ENCODE measurements at regions not wholly inside any gene's neighbourhood (a gene's known extent, or its start where the extent isn't known, plus 50 kb on each side); places are given as distances from the start of the nearest gene placed in this dataset.
"Not testable (repeated sequence)": the region's sequence is repeated elsewhere in the genome, so short reads cannot be mapped to it uniquely, and the experiment has no call there.

DNA sequence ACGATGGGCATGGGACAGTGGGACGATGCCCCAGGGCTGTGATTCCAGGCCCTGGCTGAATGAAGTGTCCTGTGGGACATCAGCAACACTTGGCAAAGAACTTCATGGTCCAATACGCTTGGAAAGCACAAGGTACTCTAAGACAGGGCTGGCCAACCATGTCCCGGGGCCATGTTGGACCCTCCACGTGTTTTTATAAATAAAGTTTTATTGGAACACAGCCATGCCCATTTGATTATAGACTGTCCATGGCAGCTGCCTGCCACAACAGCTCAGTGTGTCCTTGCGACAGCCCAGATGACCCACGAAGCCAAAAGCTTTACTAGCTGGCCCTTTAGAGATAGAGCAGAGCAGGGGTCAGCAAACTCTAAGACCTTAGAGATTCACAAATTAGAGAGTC is 282.1 kb downstream of the C16orf95 start:
- H3K27me3 Mint-ChIP-seq (ENCODE audit: low read depth, poor library complexity) = peaks cover 5% of the 10 kb centered on the region
- peaks cover 56% of the 10 kb centered on the region for H3K4me1 Mint-ChIP-seq
- peaks cover 13% of the 10 kb centered on the region for H3K9me3 Mint-ChIP-seq
- DNase-seq = no peak
- H3K4me3 Mint-ChIP-seq = no peak overlapping the region
- TF ChIP-seq CTCF (IDR thresholded peaks at IDR 0.05) = no peak
- H3K27ac Mint-ChIP-seq = peak overlapping the region; percentile 19
- H3K36me3 Mint-ChIP-seq (ENCODE audit: low read depth) = no peaks in the 10 kb centered on the region

- Mint-ChIP-seq H3K27me3 (ENCODE audit: low read depth, poor library complexity) (peaks cover 11% of the 10 kb centered on the region), H3K4me1 (peaks cover 56% of the 10 kb centered on the region), H3K9me3 (peaks cover 4% of the 10 kb centered on the region), H3K4me3 (no peak overlapping the region), H3K36me3 (ENCODE audit: low read depth) (no peaks in the 10 kb centered on the region), H3K27ac (no peak overlapping the region)
- DNase-seq = no peak
- no peak for TF ChIP-seq CTCF (IDR thresholded peaks at IDR 0.05)
These were observed 280.2 kb downstream of the C16orf95 start for GRCh38 chr16:87037012-87037411.

DNA sequence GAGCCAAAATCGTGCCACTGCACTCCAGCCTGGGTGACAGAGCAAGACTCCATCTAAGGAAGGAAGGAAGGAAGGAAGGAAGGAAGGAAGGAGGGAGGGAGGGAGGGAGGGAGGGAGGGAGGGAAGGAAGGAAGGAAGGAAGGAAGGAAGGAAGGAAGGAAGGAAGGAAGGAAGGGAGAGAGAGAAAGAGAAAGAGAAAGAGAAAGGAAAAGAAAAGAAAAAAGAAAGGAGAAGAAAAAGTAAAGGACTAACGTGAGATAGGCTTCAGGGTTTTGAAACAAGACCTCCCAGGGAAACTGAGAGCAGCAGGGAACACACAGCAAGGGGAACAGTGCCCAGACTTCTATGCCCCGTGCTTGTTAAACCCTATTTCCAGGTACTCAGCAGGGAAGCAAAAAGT is 278.7 kb downstream of the C16orf95 start:
- peaks cover 56% of the 10 kb centered on the region for H3K4me1 Mint-ChIP-seq
- DNase-seq; H3K27ac Mint-ChIP-seq; H3K9me3 Mint-ChIP-seq; H3K36me3 Mint-ChIP-seq (ENCODE audit: low read depth); H3K27me3 Mint-ChIP-seq (ENCODE audit: low read depth, poor library complexity); H3K4me3 Mint-ChIP-seq: not testable (repeated sequence)

DNA sequence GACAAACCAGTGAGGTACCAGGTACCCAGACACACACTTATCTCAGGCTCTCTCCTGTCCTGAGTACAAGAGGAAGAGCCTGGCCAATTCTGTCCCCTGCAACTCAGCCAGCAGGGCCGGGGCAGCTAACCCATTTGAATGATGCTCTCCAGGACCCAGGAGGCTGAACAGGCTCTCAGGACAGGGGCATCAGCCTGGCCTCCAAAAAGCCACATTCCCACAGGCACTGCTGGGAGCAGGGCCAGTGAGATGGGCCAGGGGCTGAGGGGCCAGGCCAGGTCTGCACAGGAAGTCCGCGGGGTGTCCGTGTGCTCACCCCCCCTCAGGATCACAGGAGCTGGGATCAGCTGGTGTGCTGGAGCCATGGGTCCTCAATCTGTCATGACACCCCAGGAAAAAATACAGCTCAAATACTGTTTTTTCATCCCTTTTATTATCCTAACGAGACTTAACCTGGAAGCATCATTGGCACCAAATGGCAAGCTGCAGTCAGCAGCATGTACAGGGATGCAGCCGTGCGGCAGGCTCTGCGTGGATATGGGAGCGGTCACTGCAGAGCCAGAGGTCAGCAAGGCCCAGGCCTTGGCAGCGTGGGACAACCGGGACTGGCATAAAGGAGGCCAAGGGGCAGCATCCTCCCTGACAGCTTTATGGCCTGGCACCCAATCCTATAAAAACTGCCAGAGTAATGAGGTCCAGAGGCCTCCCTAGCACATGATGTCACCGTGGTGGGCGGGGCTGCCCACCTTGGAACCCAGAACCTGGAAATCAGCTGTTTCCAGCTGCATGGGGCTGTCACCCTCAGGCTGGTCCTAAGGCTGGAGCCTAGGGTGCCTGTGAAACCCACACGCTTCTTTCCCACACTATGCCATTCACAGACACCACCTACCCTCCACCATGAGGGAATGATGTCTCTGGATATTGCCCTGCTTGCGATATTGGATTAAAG is 276.7 kb downstream of the C16orf95 start:
- peaks cover 11% of the 10 kb centered on the region for H3K27me3 Mint-ChIP-seq (ENCODE audit: low read depth, poor library complexity)
- no peaks in the 10 kb centered on the region for H3K36me3 Mint-ChIP-seq (ENCODE audit: low read depth)
- TF ChIP-seq CTCF (IDR thresholded peaks at IDR 0.05) = no peak
- no peak overlapping the region for H3K4me3 Mint-ChIP-seq
- peaks cover 58% of the 10 kb centered on the region for H3K4me1 Mint-ChIP-seq
- no peak overlapping the region for H3K27ac Mint-ChIP-seq
- DNase-seq = no peak
- H3K9me3 Mint-ChIP-seq = no peaks in the 10 kb centered on the region

DNA sequence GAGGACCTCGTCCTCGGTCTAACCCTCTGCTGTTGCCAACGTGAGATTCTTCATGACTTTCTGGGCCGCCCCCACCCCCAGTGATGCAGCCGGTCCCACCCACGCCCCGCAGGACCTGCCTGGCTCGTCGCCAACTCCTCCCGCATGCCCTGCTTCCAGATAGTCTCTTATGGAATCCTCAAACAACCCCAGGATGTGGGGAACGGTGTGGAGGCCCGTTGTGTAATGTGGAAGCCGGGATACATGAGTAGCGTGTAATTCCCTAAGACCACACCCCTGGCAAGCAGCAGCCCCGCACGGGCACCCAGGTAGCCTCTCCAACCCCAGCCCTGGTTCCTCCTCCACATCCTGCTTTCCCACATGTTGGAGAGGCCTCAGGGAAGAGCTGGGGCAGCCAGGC is 275.9 kb downstream of the C16orf95 start:
- no peaks in the 10 kb centered on the region for H3K9me3 Mint-ChIP-seq

More for the DNA sequence above, 275.9 kb downstream of the C16orf95 start:
- H3K36me3 Mint-ChIP-seq (ENCODE audit: low read depth) = no peaks in the 10 kb centered on the region
- no peak overlapping the region for H3K4me3 Mint-ChIP-seq
- peaks cover 64% of the 10 kb centered on the region for H3K4me1 Mint-ChIP-seq
- H3K27ac Mint-ChIP-seq = no peak overlapping the region
- peaks cover 11% of the 10 kb centered on the region for H3K27me3 Mint-ChIP-seq (ENCODE audit: low read depth, poor library complexity)
- no peak for DNase-seq
- no peak for TF ChIP-seq CTCF (IDR thresholded peaks at IDR 0.05)

Measured in nephron progenitor cell (in vitro differentiated cells).